ENCODE measurements at regions not wholly inside any gene's neighbourhood (a gene's known extent, or its start where the extent isn't known, plus 50 kb on each side); places are given as distances from the start of the nearest gene placed in this dataset.

DNA sequence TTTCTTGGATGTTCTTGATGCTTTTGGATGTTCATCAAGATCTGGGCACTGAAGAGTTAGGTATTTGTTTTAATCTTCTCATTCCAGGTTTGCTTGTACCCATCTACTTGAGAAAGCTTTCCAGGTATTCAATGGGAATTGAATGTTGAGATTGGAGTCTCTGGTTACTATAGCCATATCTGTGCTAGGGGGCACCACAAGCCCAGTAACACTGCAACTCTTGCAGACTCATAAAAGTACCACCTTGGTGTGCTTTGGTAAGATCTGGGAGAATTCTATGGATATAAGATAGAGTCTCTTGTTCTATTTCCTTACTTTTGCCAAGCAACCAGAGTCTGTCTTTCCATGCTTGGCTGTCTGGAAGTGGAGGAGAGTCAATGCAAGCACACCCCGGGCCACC lies 518.9 kb upstream of the VRK2 start:
- Histone ChIP-seq H3K4me1 (no peaks in the 10 kb centered on the region), H3K27ac (no peak overlapping the region), H3K27me3 (ENCODE audit: insufficient read depth in 3 of 3, low read length in 2 of 3) (no peaks in the 10 kb centered on the region), H3K9me3 (no peaks in the 10 kb centered on the region), H3K36me3 (ENCODE audit: insufficient read depth in 1 of 2, low read depth in 1 of 2) (no peaks in the 10 kb centered on the region), H3K4me3 (no peak overlapping the region)
- ATAC-seq (no peak), DNase-seq (no peak)
- intact Hi-C loops (cut with DNase I): no loop called here
- 83 to 100% (median 90%) methylated on average over 1 of the region's 1 CpG for WGBS, 3 donors
- TF ChIP-seq, protein P1, sequence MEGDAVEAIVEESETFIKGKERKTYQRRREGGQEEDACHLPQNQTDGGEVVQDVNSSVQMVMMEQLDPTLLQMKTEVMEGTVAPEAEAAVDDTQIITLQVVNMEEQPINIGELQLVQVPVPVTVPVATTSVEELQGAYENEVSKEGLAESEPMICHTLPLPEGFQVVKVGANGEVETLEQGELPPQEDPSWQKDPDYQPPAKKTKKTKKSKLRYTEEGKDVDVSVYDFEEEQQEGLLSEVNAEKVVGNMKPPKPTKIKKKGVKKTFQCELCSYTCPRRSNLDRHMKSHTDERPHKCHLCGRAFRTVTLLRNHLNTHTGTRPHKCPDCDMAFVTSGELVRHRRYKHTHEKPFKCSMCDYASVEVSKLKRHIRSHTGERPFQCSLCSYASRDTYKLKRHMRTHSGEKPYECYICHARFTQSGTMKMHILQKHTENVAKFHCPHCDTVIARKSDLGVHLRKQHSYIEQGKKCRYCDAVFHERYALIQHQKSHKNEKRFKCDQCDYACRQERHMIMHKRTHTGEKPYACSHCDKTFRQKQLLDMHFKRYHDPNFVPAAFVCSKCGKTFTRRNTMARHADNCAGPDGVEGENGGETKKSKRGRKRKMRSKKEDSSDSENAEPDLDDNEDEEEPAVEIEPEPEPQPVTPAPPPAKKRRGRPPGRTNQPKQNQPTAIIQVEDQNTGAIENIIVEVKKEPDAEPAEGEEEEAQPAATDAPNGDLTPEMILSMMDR (IDR thresholded peaks at IDR 0.05): no peak

DNA sequence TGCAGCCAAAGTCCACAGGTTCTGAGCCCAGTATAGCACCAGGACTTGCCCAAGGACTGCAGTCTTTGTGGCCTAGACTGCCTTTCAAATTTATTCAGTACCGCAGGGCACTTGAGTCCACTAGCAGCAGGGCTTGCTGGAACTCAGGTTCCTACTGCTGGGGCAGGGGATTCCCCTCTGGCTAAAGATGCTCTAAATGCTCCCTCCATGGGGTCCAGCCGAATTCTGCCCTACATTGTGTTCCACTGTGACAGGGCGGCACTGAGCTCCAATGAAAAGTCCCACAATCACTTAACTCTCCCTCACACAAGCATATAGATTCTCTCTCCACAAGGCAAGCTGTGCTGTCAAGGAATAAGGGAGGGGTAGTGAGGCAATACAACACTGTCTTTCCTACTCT lies 518.1 kb upstream of the VRK2 start:
- WGBS, 3 donors: 78 to 85% (median 79%) methylated on average over 3 of the region's 3 CpGs
- Histone ChIP-seq H3K4me1 (no peaks in the 10 kb centered on the region), H3K36me3 (ENCODE audit: insufficient read depth in 1 of 2, low read depth in 1 of 2) (no peaks in the 10 kb centered on the region), H3K27me3 (ENCODE audit: insufficient read depth in 3 of 3, low read length in 2 of 3) (no peaks in the 10 kb centered on the region), H3K4me3 (no peak overlapping the region), H3K27ac (no peak overlapping the region), H3K9me3 (no peaks in the 10 kb centered on the region)
- DNase-seq: no peak
- TF ChIP-seq, protein P1 (IDR thresholded peaks at IDR 0.05): no peak
- ATAC-seq: no peak
- intact Hi-C loops (cut with DNase I): no loop called here

DNA sequence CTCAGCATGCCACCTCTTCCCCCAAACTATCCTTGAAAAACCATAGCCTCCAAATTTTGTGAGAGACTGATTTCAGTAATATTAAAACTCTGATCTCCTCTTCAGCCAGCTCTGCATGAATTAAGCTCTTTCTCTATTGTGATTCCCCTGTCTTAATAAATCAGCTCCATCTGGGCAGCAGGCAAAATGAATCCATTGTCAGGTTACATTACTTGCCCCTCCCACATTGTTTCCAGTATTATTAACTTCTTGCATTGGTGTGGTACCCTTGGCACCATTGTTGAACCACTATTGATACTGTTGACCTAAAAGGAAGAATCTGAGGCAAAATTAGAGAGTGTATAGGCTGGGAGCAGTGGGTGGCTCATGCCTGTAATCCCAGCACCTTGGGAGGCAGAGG lies 512.2 kb upstream of the VRK2 start:
- intact Hi-C loops (cut with DNase I): no loop called here
- Histone ChIP-seq H3K27ac (no peak overlapping the region), H3K4me1 (no peaks in the 10 kb centered on the region), H3K36me3 (ENCODE audit: insufficient read depth in 1 of 2, low read depth in 1 of 2) (no peaks in the 10 kb centered on the region), H3K9me3 (no peaks in the 10 kb centered on the region), H3K4me3 (no peak overlapping the region), H3K27me3 (ENCODE audit: insufficient read depth in 3 of 3, low read length in 2 of 3) (no peaks in the 10 kb centered on the region)
- no peak for DNase-seq
- no peak for ATAC-seq
- TF ChIP-seq, protein P1 (IDR thresholded peaks at IDR 0.05): no peak

DNA sequence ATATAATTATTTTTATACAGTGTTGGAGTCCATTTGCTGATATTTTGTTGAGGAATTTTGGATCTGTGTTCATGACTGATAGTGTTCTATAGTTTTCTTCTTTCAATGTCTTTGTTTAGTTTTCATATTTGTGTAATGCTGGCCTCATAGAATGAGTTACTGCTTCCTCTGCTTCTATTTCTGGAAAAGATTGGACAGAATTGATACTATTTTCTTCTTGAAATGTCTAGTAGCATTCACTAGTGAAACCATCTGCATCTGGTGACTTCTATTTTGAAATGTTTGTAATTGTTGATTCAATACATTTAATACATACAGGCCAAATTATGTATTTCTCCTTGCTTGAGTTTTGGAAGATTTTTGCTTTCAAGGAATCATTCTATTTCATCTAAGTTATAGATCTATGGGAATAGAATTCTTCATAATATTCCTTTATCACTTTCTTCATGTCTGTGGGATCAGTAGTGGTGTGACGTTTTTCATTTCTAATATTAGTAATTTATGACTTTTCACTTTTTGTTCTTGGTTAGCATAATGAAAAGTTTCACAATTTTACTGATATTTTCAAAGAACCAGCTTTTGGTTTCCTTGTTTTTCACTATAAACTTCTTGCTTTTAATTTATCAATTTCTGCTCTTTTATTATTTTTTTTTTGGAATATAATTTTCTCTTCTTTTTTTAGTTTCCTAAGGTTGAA lies 509.9 kb upstream of the VRK2 start:
- intact Hi-C loops (cut with DNase I): no loop called here
- TF ChIP-seq, protein P1 (IDR thresholded peaks at IDR 0.05): no peak

DNA sequence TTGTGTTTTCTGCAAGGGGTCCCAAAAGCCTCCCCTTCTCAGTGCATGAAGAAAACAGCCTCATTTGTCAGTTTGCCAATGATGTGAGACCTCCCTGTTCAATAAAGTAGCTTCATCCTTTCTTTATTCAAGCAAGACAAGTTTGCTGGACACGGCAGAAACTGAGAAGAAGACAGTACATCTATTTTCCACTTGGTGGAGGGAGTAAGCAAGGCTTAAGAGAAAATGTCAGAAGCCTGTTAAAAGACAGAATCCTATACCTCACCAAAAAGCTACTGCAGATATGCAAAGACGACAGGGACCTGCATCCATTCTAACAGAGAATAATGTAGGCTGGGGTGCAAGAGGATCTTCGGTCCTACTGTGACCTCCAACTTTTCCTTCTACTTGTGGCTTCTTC lies 506.8 kb upstream of the VRK2 start:
- TF ChIP-seq, protein P1 (IDR thresholded peaks at IDR 0.05): no peak
- 72 to 77% (median 77%) methylated on average over 3 of the region's 3 CpGs for WGBS, 3 donors
- intact Hi-C loops (cut with DNase I): no loop called here
- Histone ChIP-seq H3K27ac (no peak overlapping the region), H3K9me3 (no peaks in the 10 kb centered on the region), H3K4me1 (no peaks in the 10 kb centered on the region), H3K27me3 (ENCODE audit: insufficient read depth in 3 of 3, low read length in 2 of 3) (no peaks in the 10 kb centered on the region), H3K4me3 (no peak overlapping the region), H3K36me3 (ENCODE audit: insufficient read depth in 1 of 2, low read depth in 1 of 2) (no peaks in the 10 kb centered on the region)
- DNase-seq (no peak), ATAC-seq (no peak)

More for the DNA sequence above, 509.9 kb upstream of the VRK2 start:
- Histone ChIP-seq H3K27ac (no peak overlapping the region), H3K9me3 (no peaks in the 10 kb centered on the region), H3K36me3 (ENCODE audit: insufficient read depth in 1 of 2, low read depth in 1 of 2) (no peaks in the 10 kb centered on the region), H3K4me3 (no peak overlapping the region), H3K27me3 (ENCODE audit: insufficient read depth in 3 of 3, low read length in 2 of 3) (no peaks in the 10 kb centered on the region), H3K4me1 (no peaks in the 10 kb centered on the region)
- ATAC-seq (no peak), DNase-seq (no peak)
- WGBS, 3 donors: 0% methylated on average over 1 of the region's 1 CpG
